Smooth muscle cell (in vitro differentiated cells): ENCODE measurements at regions not wholly inside any gene's neighbourhood (a gene's known extent, or its start where the extent isn't known, plus 50 kb on each side); places are given as distances from the start of the nearest gene placed in this dataset.

Source experiments
- DNase-seq: peaks from one replicate; lab custom pipeline; 2025; ENCODE audit not compliant: unreplicated experiment; lab: John Stamatoyannopoulos, UW
- H2AFZ ChIP-seq: fragments of 200-600 bp; sonication (generic); 2 replicates; pipeline ENCODE4 v1.6.0; 2016; ENCODE audit warnings: antibody characterized with exemption, low read depth, mild to moderate bottlenecking
- H3F3A ChIP-seq: fragments of 200-600 bp; sonication (generic); 2 replicates; pipeline ENCODE4 v1.6.0; 2017; ENCODE audit warnings: antibody characterized with exemption, low read depth
- H3K27ac ChIP-seq: fragments of 200-600 bp; sonication (generic); 2 replicates; pipeline ENCODE4 v1.5.1; 2016; ENCODE audit warnings: low read depth, mild to moderate bottlenecking
- H3K27me3 ChIP-seq: fragments of 200-600 bp; sonication (generic); 2 replicates; pipeline ENCODE4 v1.6.1; 2016; ENCODE audit warnings: low read depth, mild to moderate bottlenecking
- H3K36me3 ChIP-seq: fragments of 200-600 bp; sonication (generic); 2 replicates; pipeline ENCODE4 v1.5.1; 2016; ENCODE audit warnings: low read depth
- H3K4me1 ChIP-seq: fragments of 200-600 bp; sonication (generic); 2 replicates; pipeline ENCODE4 v1.5.1; 2016; ENCODE audit warnings: low read depth
- H3K4me2 ChIP-seq: fragments of 200-600 bp; sonication (generic); 2 replicates; pipeline ENCODE4 v1.6.0; 2016; ENCODE audit warnings: mild to moderate bottlenecking
- H3K4me3 ChIP-seq: fragments of 200-600 bp; sonication (generic); 2 replicates; pipeline ENCODE4 v1.5.1; 2016; ENCODE audit warnings: mild to moderate bottlenecking
- H3K79me2 ChIP-seq: fragments of 200-600 bp; sonication (generic); 2 replicates; pipeline ENCODE4 v1.6.0; 2016; ENCODE audit warnings: low read depth, mild to moderate bottlenecking
- H3K9ac ChIP-seq: fragments of 200-600 bp; sonication (generic); 2 replicates; pipeline ENCODE4 v1.6.0; 2016; ENCODE audit warnings: low read depth
- H3K9me3 ChIP-seq: fragments of 200-600 bp; sonication (generic); replicated peaks from 2 replicates; pipeline ENCODE4 v1.5.1; 2016; ENCODE audit warnings: low read depth
- H4K20me1 ChIP-seq: fragments of 200-600 bp; sonication (generic); 2 replicates; pipeline ENCODE4 v1.6.0; 2016; ENCODE audit warnings: low read depth
- CTCF ChIP-seq: fragments of 200-600 bp; sonication (generic); IDR thresholded peaks from 2 replicates; pipeline ENCODE4 v1.5.1; 2017; ENCODE audit warnings: borderline replicate concordance, mild to moderate bottlenecking, antibody characterized with exemption; ENCODE audit not compliant: insufficient read depth, poor library complexity, severe bottlenecking
- WGBS: methylation state at CpG from one replicate; pipeline ENCODE4 v1.1.7; 2016; ENCODE audit warnings: low lambda C conversion rate; 5-methylcytosine and 5-hydroxymethylcytosine counted together

GRCh38 chr14:78106381-78106780 lies 63.8 kb upstream of the NRXN3 start:
- Histone ChIP-seq H3F3A (no peaks in the 10 kb centered on the region), H3K4me2 (no peak overlapping the region), H2AFZ (no peak overlapping the region), H3K4me3 (no peak overlapping the region), H3K36me3 (no peaks in the 10 kb centered on the region), H3K27ac (no peak overlapping the region), H4K20me1 (no peaks in the 10 kb centered on the region), H3K79me2 (no peaks in the 10 kb centered on the region), H3K4me1 (no peaks in the 10 kb centered on the region), H3K9ac (no peak overlapping the region), H3K27me3 (no peaks in the 10 kb centered on the region), H3K9me3 (no peaks in the 10 kb centered on the region)
- no peak for DNase-seq
- WGBS: 93% methylated on average over 2 of the region's 2 CpGs
- TF ChIP-seq CTCF: no peak

GRCh38 chr14:78107166-78107565 lies 63.0 kb upstream of the NRXN3 start:
- no peak for DNase-seq
- Histone ChIP-seq H3F3A (no peaks in the 10 kb centered on the region), H3K4me2 (no peak overlapping the region), H3K4me3 (no peak overlapping the region), H2AFZ (no peak overlapping the region), H3K9ac (no peak overlapping the region), H3K27ac (no peak overlapping the region), H3K79me2 (no peaks in the 10 kb centered on the region), H3K36me3 (no peaks in the 10 kb centered on the region), H3K9me3 (no peaks in the 10 kb centered on the region), H3K4me1 (no peaks in the 10 kb centered on the region), H3K27me3 (no peaks in the 10 kb centered on the region), H4K20me1 (no peaks in the 10 kb centered on the region)
- no peak for TF ChIP-seq CTCF

GRCh38 chr14:78119440-78119839 lies 50.7 kb upstream of the NRXN3 start:
- DNase-seq: no peak
- 94% methylated on average over 3 of the region's 3 CpGs for WGBS
- H3K4me3 ChIP-seq: no peak overlapping the region
- TF ChIP-seq CTCF: no peak
- no peaks in the 10 kb centered on the region for H3F3A ChIP-seq
- H3K9ac ChIP-seq: no peak overlapping the region
- H4K20me1 ChIP-seq: no peaks in the 10 kb centered on the region
- no peak overlapping the region for H2AFZ ChIP-seq
- no peak overlapping the region for H3K27ac ChIP-seq
- H3K9me3 ChIP-seq: no peaks in the 10 kb centered on the region
- H3K4me2 ChIP-seq: no peak overlapping the region
- H3K4me1 ChIP-seq: no peaks in the 10 kb centered on the region
- no peaks in the 10 kb centered on the region for H3K36me3 ChIP-seq
- H3K27me3 ChIP-seq: peaks cover 4% of the 10 kb centered on the region
- no peaks in the 10 kb centered on the region for H3K79me2 ChIP-seq
